ENCODE measurements at regions not wholly inside any gene's neighbourhood (a gene's known extent, or its start where the extent isn't known, plus 50 kb on each side); places are given as distances from the start of the nearest gene placed in this dataset.

- intact Hi-C loops (cut with DNase I), result no loop called here
- no peak for DNase-seq
- H3K27me3 ChIP-seq, result no peaks in the 10 kb centered on the region
- 72 to 73% methylated on average over 6 of the region's 6 CpGs for WGBS, 2 donors
- no peak overlapping the region for H3K27ac ChIP-seq
- no peaks in the 10 kb centered on the region for H3K9me3 ChIP-seq
- no peaks in the 10 kb centered on the region for H3K4me1 ChIP-seq
- H3K36me3 ChIP-seq, result no peaks in the 10 kb centered on the region
- H3K4me3 ChIP-seq, result no peak overlapping the region
- no peak for TF ChIP-seq EP300 (IDR thresholded peaks at IDR 0.05)
- TF ChIP-seq POLR2AphosphoS5 (IDR thresholded peaks at IDR 0.05), result no peak
- TF ChIP-seq POLR2A (IDR thresholded peaks at IDR 0.05), result no peak
- TF ChIP-seq, protein P1, sequence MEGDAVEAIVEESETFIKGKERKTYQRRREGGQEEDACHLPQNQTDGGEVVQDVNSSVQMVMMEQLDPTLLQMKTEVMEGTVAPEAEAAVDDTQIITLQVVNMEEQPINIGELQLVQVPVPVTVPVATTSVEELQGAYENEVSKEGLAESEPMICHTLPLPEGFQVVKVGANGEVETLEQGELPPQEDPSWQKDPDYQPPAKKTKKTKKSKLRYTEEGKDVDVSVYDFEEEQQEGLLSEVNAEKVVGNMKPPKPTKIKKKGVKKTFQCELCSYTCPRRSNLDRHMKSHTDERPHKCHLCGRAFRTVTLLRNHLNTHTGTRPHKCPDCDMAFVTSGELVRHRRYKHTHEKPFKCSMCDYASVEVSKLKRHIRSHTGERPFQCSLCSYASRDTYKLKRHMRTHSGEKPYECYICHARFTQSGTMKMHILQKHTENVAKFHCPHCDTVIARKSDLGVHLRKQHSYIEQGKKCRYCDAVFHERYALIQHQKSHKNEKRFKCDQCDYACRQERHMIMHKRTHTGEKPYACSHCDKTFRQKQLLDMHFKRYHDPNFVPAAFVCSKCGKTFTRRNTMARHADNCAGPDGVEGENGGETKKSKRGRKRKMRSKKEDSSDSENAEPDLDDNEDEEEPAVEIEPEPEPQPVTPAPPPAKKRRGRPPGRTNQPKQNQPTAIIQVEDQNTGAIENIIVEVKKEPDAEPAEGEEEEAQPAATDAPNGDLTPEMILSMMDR (IDR thresholded peaks at IDR 0.05), result no peak
Observed at GRCh38 chr20:7426890-7427496, 513.3 kb downstream of the HAO1 start.

GRCh38 chr20:7428946-7429345 is 511.3 kb downstream of the HAO1 start:
- H3K4me1 ChIP-seq, result no peaks in the 10 kb centered on the region
- 88 to 90% methylated on average over 3 of the region's 3 CpGs for WGBS, 2 donors
- intact Hi-C loops (cut with DNase I), result no loop called here
- H3K36me3 ChIP-seq, result no peaks in the 10 kb centered on the region
- no peak overlapping the region for H3K4me3 ChIP-seq
- H3K9me3 ChIP-seq, result no peaks in the 10 kb centered on the region
- DNase-seq, result no peak
- TF ChIP-seq EP300 (IDR thresholded peaks at IDR 0.05) (no peak), POLR2A (IDR thresholded peaks at IDR 0.05) (no peak), POLR2AphosphoS5 (IDR thresholded peaks at IDR 0.05) (no peak)
- TF ChIP-seq, protein P1 (IDR thresholded peaks at IDR 0.05), result no peak
- no peak overlapping the region for H3K27ac ChIP-seq
- no peaks in the 10 kb centered on the region for H3K27me3 ChIP-seq

- H3K27ac ChIP-seq, result no peak overlapping the region
- H3K4me3 ChIP-seq, result no peak overlapping the region
- intact Hi-C loops (cut with DNase I), result no loop called here
- DNase-seq, result no peak
- H3K9me3 ChIP-seq, result no peaks in the 10 kb centered on the region
- H3K36me3 ChIP-seq, result no peaks in the 10 kb centered on the region
- TF ChIP-seq EP300 (IDR thresholded peaks at IDR 0.05) (no peak), POLR2A (IDR thresholded peaks at IDR 0.05) (no peak), POLR2AphosphoS5 (IDR thresholded peaks at IDR 0.05) (no peak)
- TF ChIP-seq, protein P1 (IDR thresholded peaks at IDR 0.05), result no peak
- H3K27me3 ChIP-seq, result no peaks in the 10 kb centered on the region
- WGBS, 2 donors, result 95 to 97% methylated on average over 7 of the region's 7 CpGs
- H3K4me1 ChIP-seq, result no peaks in the 10 kb centered on the region
Observed at GRCh38 chr20:7432612-7433011, 507.6 kb downstream of the HAO1 start.

DNA sequence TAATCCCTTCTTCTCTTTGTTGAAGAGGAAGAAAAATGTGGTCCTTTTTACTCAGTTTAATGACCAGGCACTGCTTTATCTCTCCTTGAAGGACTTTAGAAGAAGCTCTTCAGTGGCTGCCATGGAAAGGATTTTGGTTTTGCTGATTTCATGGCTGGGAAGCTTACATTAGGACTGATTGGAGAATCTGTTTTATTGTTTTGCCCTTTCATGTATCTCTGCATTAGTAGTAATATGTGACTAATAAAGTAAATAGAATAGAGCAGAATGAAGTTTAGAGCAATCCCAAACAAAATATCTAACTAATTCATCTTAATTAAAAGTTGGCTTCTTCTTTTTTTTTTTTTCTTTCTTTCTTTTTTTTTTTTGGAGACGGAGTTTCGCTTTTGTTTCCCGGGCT is 502.9 kb downstream of the HAO1 start:
- 85 to 96% methylated on average over 3 of the region's 3 CpGs for WGBS, 2 donors
- TF ChIP-seq EP300 (IDR thresholded peaks at IDR 0.05) (no peak), POLR2AphosphoS5 (IDR thresholded peaks at IDR 0.05) (no peak), POLR2A (IDR thresholded peaks at IDR 0.05) (no peak)
- TF ChIP-seq, protein P1 (IDR thresholded peaks at IDR 0.05), result no peak
- intact Hi-C loops (cut with DNase I), result no loop called here

DNA sequence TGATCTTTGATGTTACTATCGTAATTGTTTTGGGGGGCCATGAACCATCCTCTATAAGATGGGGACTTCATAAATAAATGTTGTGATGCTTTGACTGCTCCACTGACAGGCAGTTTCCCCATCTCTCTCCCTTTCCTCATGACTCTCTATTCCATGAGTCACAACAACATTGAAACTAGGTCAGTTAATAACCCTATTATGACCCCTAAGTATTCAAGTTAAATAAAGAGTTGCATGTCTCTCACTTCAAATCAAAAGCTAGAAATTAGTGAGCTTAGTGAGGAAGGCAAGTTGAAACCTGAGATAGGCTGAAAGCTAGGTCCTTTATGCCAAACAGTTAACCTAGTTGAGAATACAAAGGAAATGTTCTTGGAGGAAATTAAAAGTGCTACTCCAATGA is 491.0 kb downstream of the HAO1 start:
- TF ChIP-seq POLR2AphosphoS5 (IDR thresholded peaks at IDR 0.05) (no peak), EP300 (IDR thresholded peaks at IDR 0.05) (no peak)
- no peak for DNase-seq
- H3K4me3 ChIP-seq, result no peak overlapping the region
- H3K36me3 ChIP-seq, result no peaks in the 10 kb centered on the region
- WGBS, 2 donors, result 89 to 92% methylated on average over 1 of the region's 1 CpG
- no peaks in the 10 kb centered on the region for H3K27me3 ChIP-seq
- intact Hi-C loops (cut with DNase I), result no loop called here
- no peaks in the 10 kb centered on the region for H3K4me1 ChIP-seq
- H3K27ac ChIP-seq, result no peak overlapping the region
- H3K9me3 ChIP-seq, result no peaks in the 10 kb centered on the region

More for the DNA sequence above, 502.9 kb downstream of the HAO1 start:
- Histone ChIP-seq H3K27ac (no peak overlapping the region), H3K27me3 (no peaks in the 10 kb centered on the region), H3K9me3 (no peaks in the 10 kb centered on the region), H3K36me3 (no peaks in the 10 kb centered on the region), H3K4me1 (no peaks in the 10 kb centered on the region), H3K4me3 (no peak overlapping the region)
- no peak for DNase-seq

All from sigmoid colon (tissue), 6 donors.